ENCODE measurements at regions not wholly inside any gene's neighbourhood (a gene's known extent, or its start where the extent isn't known, plus 50 kb on each side); places are given as distances from the start of the nearest gene placed in this dataset.

GRCh38 chr9:129263836-129264235 is 85.8 kb upstream of the IER5L start:
- no peaks in the 10 kb centered on the region for H3K79me2 ChIP-seq (ENCODE audit: low read length)
- no peak overlapping the region for H3K4me2 ChIP-seq (ENCODE audit: low read length)
- TF ChIP-seq EZH2phosphoT487 (IDR thresholded peaks at IDR 0.05; ENCODE audit: low read depth), result no peak
- no peak for TF ChIP-seq CTCF (IDR thresholded peaks at IDR 0.05; ENCODE audit: low read depth, low read length)

GRCh38 chr9:129262261-129262660 is 84.2 kb upstream of the IER5L start:
- H3K9me3 ChIP-seq (ENCODE audit: insufficient read depth, low read length), result no peaks in the 10 kb centered on the region
- H3K27me3 ChIP-seq (ENCODE audit: low read depth, low read length), result peaks cover 2% of the 10 kb centered on the region; the same call in 1 of the 2 replicates
- H3K36me3 ChIP-seq (replicated peaks; ENCODE audit: low read depth, low read length), result no peaks in the 10 kb centered on the region
- H2AFZ ChIP-seq (ENCODE audit: low read depth, low read length), result no peak overlapping the region
- no peak overlapping the region for H3K27ac ChIP-seq (ENCODE audit: low read length)
- no peak overlapping the region for H3K4me2 ChIP-seq (ENCODE audit: low read length)
- TF ChIP-seq CTCF (IDR thresholded peaks at IDR 0.05; ENCODE audit: low read depth, low read length) (no peak), EZH2phosphoT487 (IDR thresholded peaks at IDR 0.05; ENCODE audit: low read depth) (no peak)
- H3K9ac ChIP-seq (ENCODE audit: low read length), result no peak overlapping the region
- no peaks in the 10 kb centered on the region for H4K20me1 ChIP-seq (ENCODE audit: insufficient read depth, low read length)
- no peak overlapping the region for H3K4me3 ChIP-seq (ENCODE audit: low read length)
- H3K79me2 ChIP-seq (ENCODE audit: low read length), result no peaks in the 10 kb centered on the region
- no peaks in the 10 kb centered on the region for H3K4me1 ChIP-seq (ENCODE audit: low read length)

More at GRCh38 chr9:129263836-129264235, 85.8 kb upstream of the IER5L start:
- Histone ChIP-seq H3K4me1 (ENCODE audit: low read length) (no peaks in the 10 kb centered on the region), H3K27me3 (ENCODE audit: low read depth, low read length) (no peaks in the 10 kb centered on the region; the same call in 1 of the 2 replicates), H4K20me1 (ENCODE audit: insufficient read depth, low read length) (no peaks in the 10 kb centered on the region), H3K4me3 (ENCODE audit: low read length) (no peak overlapping the region), H2AFZ (ENCODE audit: low read depth, low read length) (no peak overlapping the region), H3K27ac (ENCODE audit: low read length) (no peak overlapping the region), H3K36me3 (replicated peaks; ENCODE audit: low read depth, low read length) (no peaks in the 10 kb centered on the region), H3K9ac (ENCODE audit: low read length) (no peak overlapping the region), H3K9me3 (ENCODE audit: insufficient read depth, low read length) (no peaks in the 10 kb centered on the region)

GRCh38 chr9:129259375-129259774 is 81.3 kb upstream of the IER5L start:
- Histone ChIP-seq H4K20me1 (ENCODE audit: insufficient read depth, low read length) (no peaks in the 10 kb centered on the region), H2AFZ (ENCODE audit: low read depth, low read length) (no peak overlapping the region), H3K36me3 (replicated peaks; ENCODE audit: low read depth, low read length) (no peaks in the 10 kb centered on the region), H3K27ac (ENCODE audit: low read length) (no peak overlapping the region), H3K4me2 (ENCODE audit: low read length) (no peak overlapping the region), H3K27me3 (ENCODE audit: low read depth, low read length) (peaks cover 10% of the 10 kb centered on the region), H3K79me2 (ENCODE audit: low read length) (no peaks in the 10 kb centered on the region), H3K9me3 (ENCODE audit: insufficient read depth, low read length) (no peaks in the 10 kb centered on the region), H3K4me1 (ENCODE audit: low read length) (no peaks in the 10 kb centered on the region), H3K4me3 (ENCODE audit: low read length) (no peak overlapping the region), H3K9ac (ENCODE audit: low read length) (no peak overlapping the region)
- TF ChIP-seq EZH2phosphoT487 (IDR thresholded peaks at IDR 0.05; ENCODE audit: low read depth), result no peak
- TF ChIP-seq CTCF (IDR thresholded peaks at IDR 0.05; ENCODE audit: low read depth, low read length), result no peak

- Histone ChIP-seq H3K4me3 (ENCODE audit: low read length) (no peak overlapping the region), H3K9ac (ENCODE audit: low read length) (no peak overlapping the region), H4K20me1 (ENCODE audit: insufficient read depth, low read length) (no peaks in the 10 kb centered on the region), H3K27ac (ENCODE audit: low read length) (no peak overlapping the region), H3K4me1 (ENCODE audit: low read length) (no peaks in the 10 kb centered on the region), H3K36me3 (replicated peaks; ENCODE audit: low read depth, low read length) (no peaks in the 10 kb centered on the region), H3K9me3 (ENCODE audit: insufficient read depth, low read length) (no peaks in the 10 kb centered on the region), H3K4me2 (ENCODE audit: low read length) (no peak overlapping the region), H3K27me3 (ENCODE audit: low read depth, low read length) (peaks cover 10% of the 10 kb centered on the region), H3K79me2 (ENCODE audit: low read length) (no peaks in the 10 kb centered on the region), H2AFZ (ENCODE audit: low read depth, low read length) (no peak overlapping the region)
- TF ChIP-seq EZH2phosphoT487 (IDR thresholded peaks at IDR 0.05; ENCODE audit: low read depth) (no peak), CTCF (IDR thresholded peaks at IDR 0.05; ENCODE audit: low read depth, low read length) (no peak)
Measured at GRCh38 chr9:129258823-129259301, 80.8 kb upstream of the IER5L start.
